ENCODE measurements at regions not wholly inside any gene's neighbourhood (a gene's known extent, or its start where the extent isn't known, plus 50 kb on each side); places are given as distances from the start of the nearest gene placed in this dataset.
"Not testable (repeated sequence)": the region's sequence is repeated elsewhere in the genome, so short reads cannot be mapped to it uniquely, and the experiment has no call there.

- DNase-seq (ENCODE audit: low read depth in 2 of 2) = no peak
Observed at GRCh38 chr15:96037584-96037983, 292.9 kb upstream of the NR2F2 start.

DNA sequence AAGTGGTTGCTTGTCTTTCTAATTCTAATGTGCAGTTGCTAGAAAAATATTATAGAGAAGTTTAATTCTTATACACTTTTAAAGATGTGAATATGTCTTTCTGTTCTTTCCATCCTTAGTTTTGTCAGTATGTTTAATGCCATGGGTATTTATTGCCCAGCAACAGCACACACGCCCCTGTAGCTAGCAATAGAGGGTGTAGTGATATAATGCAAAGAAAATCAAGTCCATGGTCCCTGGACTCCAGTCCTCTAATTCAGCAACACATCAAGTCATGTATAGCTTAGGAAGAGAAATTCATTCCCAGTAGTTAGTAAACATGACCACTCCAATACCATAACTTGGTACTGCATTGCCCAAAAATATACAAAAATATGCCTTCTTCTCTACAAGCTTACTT is 292.4 kb upstream of the NR2F2 start:
- no peak for DNase-seq (ENCODE audit: low read depth in 2 of 2)

DNA sequence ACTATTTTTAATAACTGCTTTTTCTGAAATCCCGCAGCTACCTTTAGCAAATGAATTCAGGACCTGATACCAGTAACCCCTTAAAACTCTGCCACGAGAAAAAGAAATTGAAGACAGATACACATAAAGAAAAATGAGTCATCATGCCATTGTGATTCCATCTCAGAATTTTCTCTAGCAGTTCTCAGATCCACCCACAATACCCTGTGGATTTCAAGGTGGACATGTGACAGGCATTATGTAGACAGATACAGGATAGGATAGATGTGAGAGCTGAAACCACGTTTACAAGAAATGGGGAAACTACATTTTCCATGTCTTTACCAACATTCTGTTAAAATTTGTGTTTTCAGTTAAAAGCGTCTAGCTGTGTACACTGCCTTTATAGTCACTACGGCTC is 291.9 kb upstream of the NR2F2 start:
- DNase-seq (ENCODE audit: low read depth in 2 of 2) = no peak

DNA sequence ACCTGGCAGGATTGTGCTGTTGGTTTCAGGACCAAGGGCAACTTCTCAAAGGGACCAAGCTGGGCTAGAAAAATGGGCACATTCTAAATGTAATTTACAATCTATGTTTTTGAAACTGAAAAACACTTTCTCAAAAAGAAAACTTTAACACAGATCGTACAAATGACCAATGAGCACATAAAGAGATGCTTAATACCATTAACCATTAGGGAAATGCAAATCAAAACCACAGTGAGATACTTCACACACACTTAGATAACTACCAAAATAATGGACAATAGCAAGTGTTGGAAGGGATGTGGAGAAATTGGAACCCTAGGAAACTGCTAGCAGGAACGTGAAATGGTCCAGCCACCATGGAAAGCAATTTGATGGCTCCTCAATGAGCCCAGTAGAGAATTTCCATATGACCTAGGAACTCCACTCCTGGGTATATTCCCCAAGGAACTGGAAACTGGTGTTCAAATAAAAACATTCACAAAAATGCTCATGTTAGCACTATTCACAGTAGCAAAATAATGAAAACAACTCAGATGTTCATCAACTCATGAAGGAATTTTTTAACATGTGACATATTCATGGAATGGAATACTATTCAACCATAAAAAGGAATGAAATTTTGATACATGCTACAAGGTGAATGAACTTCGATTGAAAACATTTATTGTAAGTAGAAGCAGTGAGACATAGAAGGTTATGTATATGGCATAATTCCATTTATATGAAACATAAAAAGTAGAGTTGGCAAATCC is 288.3 kb upstream of the NR2F2 start:
- no peak for DNase-seq (ENCODE audit: low read depth in 2 of 2)

DNA sequence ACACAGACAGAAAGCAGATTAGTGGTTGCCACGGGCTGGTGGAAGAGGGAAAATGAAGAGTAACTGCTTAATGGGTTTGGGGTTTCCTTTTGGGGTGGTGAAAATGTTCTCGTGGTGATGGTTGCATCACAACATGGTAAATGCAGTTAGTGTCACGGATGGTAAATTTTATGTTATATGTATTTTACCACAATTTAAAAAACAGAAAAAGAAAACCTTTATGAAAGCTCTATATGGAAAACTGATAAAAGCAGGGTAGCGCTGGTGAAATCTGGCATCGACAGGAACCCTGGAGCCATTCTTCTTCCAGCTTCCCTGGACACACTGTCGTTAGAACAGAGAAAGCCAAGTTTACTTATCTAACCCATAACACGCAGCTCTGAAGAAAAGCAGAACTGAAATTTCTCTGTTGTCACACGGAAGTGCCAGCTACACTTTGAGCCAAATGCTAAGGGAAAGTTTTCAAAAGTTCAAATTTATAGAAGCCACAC is 287.7 kb upstream of the NR2F2 start:
- DNase-seq (ENCODE audit: low read depth in 2 of 2) = no peak

DNA sequence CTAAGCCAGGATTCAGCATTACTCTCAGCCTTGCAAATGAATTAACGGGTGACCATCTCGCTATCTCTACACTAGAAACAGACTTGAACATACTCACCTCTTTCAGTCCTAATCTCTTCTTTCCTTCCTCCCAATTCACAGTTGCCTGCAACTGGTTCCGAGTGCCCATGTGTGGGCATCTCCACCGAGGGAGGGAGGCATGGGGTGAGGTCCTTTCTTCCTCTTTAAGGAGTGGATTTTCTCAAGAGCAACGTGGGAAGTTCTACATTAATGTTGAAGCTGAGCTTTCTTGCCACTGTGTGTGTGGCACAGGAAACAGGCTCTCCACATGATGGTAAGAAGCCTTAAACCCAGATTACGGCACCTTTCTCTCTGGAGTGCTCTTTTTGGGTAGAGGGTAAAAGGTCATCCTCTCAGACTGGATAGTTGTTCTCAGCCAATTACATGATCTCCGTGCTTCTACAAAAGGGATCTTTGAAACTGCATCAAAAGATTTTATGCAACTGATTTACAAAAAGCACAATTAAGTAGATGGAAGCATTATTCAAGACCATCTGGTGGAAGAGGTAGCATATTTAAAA is 286.8 kb upstream of the NR2F2 start:
- DNase-seq (ENCODE audit: low read depth in 2 of 2) = no peak

- no peak for DNase-seq (ENCODE audit: low read depth in 2 of 2)
Observed at GRCh38 chr15:96046620-96047240, 283.8 kb upstream of the NR2F2 start.

DNA sequence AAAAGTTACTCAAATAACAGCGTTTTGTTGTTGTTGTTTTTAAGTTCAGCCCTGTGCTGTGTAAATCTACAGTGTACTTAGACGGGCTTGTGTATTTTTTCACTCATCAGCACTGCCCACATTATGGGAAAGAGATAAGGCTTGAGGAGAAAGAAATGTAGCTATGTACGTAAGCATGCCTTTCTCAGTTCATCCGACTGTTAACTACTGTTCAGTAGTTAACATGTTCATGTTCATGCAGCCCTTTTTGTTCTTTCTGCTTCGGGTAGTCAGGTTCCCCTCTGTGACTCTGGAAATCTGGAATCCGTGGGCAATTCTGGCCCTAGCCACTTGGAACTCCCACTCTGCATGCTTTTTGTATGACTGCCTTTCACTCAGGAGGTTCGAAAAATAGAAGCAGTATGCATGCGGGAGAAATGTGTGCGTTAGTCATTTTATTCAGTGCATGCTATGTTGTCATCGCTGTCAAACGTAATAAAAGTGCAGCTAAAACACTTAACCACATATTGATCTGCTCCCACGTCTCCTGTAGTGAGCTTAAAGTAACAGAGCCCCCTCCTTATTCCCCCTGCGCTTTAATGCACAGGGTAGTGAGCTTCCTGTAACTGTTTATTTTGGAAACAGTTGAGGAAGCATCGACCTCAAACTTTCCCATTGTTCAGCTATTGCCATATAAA is 283.1 kb upstream of the NR2F2 start:
- peak; percentile 17 to 77 for DNase-seq (ENCODE audit: low read depth in 2 of 2)

GRCh38 chr15:96049323-96049722 is 281.2 kb upstream of the NR2F2 start:
- DNase-seq (ENCODE audit: low read depth in 2 of 2) = no peak

- DNase-seq (ENCODE audit: low read depth in 2 of 2) = no peak
Observed at GRCh38 chr15:96049766-96050165, 280.7 kb upstream of the NR2F2 start.

DNA sequence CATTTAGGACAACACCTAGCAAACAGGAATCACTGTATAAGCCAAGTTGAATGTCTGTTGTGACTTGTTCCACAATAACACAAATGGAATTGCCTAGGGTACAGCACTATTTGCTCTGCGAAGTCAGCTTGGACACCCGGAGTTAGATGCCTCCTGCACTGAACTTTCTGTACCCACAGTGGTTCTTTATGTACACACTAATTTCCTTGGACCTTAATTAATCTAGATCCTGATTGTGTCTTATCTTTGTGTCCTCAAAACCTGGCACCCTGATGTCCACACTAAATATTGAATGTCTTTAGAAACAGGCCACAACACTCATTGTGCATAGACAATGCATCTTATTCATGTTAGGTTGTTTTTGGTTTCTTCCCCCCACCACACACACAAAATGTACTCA is 278.9 kb upstream of the NR2F2 start:
- no peak for DNase-seq (ENCODE audit: low read depth in 2 of 2)

- no peak for DNase-seq (ENCODE audit: low read depth in 2 of 2)
Observed at GRCh38 chr15:96052154-96052553, 278.3 kb upstream of the NR2F2 start.

GRCh38 chr15:96052572-96053030 is 277.9 kb upstream of the NR2F2 start:
- no peak for DNase-seq (ENCODE audit: low read depth in 2 of 2)

- peak in 1 of 2 donors; percentile 47 for DNase-seq (ENCODE audit: low read depth in 2 of 2)
Observed at GRCh38 chr15:96053031-96053780, 277.3 kb upstream of the NR2F2 start.

DNA sequence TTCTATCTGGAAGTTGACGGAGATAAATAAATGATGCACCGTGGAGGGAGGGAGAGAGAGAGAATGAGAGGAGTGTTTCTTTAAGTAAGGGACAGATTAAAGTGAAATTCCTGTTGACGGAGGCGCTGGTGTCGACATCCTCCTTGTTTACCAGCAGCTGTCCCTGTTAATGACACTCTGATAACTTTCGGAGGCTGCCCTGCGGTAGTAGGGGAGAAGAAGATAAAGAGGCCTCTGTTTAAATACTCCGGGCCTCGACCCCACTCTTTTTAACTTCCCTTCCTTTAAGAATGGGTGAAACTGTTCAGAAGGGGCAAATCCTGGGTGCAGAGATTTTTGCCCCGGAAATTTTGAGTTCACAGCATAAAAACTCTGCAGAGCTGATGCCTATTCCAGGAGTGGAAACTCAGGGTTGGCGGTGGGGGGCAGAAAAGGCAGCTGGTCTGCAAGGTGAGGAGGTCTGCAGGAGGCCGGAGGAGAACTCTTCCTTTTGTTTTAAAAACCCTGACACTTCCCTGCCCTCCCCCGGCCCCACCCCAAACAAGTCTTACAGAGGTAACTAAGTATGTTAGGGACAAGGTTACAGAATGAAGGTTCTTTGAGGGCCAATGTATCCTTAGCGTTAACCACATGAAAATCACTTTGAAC is 276.6 kb upstream of the NR2F2 start:
- DNase-seq (ENCODE audit: low read depth in 2 of 2) = no peak

DNA sequence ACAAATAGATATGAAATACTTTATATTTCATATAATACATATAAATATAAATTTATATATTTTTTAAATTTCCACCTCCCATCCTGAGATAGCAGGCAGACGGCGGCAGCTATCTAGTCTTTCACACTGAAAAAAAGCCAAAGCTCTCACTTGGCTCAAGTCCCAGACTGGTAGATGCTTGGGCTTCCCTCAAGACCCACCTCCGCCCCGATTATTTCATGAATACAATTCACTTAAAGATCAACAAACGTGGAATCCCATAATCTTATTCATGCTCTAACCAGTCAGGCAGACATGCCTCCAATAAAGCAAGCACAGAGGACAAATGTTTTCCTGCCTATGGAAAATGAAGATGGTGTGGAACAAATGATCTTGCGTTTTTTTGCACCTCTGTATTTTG is 275.9 kb upstream of the NR2F2 start:
- DNase-seq (ENCODE audit: low read depth in 2 of 2) = no peak

GRCh38 chr15:96058103-96058851 is 272.2 kb upstream of the NR2F2 start:
- no peak for DNase-seq (ENCODE audit: low read depth in 2 of 2)

DNA sequence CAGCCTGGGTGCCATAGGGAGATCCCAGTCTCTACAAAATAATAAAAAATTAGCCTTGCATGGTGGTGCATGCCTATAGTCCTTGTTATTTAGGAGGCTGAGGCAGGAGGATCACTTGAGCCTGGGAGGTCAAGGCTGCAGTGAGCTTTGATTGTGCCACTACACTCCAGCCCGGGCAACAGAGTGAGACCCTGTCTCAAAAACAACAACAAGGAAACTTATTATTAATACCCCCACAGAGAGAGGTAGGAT is 271.7 kb upstream of the NR2F2 start:
- DNase-seq (ENCODE audit: low read depth in 2 of 2) = not testable (repeated sequence)

DNA sequence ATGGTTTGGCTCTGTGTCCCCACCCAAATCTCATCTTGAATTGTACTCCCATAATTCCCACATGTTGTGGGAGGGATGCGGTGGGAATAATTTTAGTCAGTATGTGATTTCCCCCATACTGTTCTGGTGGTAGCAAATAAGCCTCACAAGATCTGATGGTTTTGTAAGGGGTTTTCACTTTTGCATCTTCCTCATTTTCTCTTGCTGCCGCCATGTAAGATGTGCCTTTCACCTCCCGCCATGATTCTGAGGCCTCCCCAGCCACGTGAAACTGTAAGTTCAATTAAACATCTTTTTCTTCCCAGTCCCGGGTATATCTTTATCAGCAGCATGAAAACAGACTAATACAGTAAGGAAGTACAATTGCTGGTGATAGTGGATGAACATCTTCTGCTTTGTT is 269.9 kb upstream of the NR2F2 start:
- not testable (repeated sequence) for DNase-seq (ENCODE audit: low read depth in 2 of 2)

- no peak for DNase-seq (ENCODE audit: low read depth in 2 of 2)
Observed at GRCh38 chr15:96064351-96064756, 266.1 kb upstream of the NR2F2 start.

DNA sequence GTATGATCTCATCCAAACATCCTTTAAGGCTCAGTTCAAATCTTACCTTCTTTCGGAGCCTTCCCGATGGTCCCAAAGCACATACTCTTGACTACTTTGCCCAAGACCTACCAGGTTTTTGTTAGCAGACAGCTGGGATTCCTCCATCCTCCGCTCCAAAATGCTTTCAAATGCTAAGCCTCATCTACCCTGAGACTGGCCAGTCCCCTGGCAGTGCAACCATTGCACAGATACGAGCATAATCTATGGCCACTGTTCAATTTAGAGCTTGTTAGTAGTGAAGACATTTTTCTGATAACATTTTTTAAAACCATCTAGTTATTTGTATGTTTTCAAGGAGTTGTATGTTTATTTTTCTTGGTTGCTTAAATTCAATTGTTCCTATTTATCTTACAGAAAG is 264.4 kb upstream of the NR2F2 start:
- DNase-seq (ENCODE audit: low read depth in 2 of 2) = no peak

Measured in dermis microvascular lymphatic vessel endothelial cell (primary cell).